ENCODE measurements at regions not wholly inside any gene's neighbourhood (a gene's known extent, or its start where the extent isn't known, plus 50 kb on each side); places are given as distances from the start of the nearest gene placed in this dataset.
"Not testable (repeated sequence)": the region's sequence is repeated elsewhere in the genome, so short reads cannot be mapped to it uniquely, and the experiment has no call there.

- not testable (repeated sequence) for TF ChIP-seq CTCF (IDR thresholded peaks at IDR 0.05); POLR2AphosphoS5 (IDR thresholded peaks at IDR 0.05; ENCODE audit: low read depth, low read length); MAX (IDR thresholded peaks at IDR 0.05; ENCODE audit: low read depth); REST (IDR thresholded peaks at IDR 0.05; ENCODE audit: low read depth, low read length); TAF1 (IDR thresholded peaks at IDR 0.05; ENCODE audit: borderline replicate concordance, low read depth, low read length); EP300 (IDR thresholded peaks at IDR 0.05; ENCODE audit: borderline replicate concordance in 1 of 2, low read depth in 1 of 2, low read length in 1 of 2)
Observed at GRCh38 chr22:44557872-44558271, 59.8 kb upstream of the RTL6 start.
